Activated T-helper 1 cell treated with Interleukin-2 at 50 U/mL for 16 hours (primary cell): ENCODE measurements at regions not wholly inside any gene's neighbourhood (a gene's known extent, or its start where the extent isn't known, plus 50 kb on each side); places are given as distances from the start of the nearest gene placed in this dataset.

ENCODE experiments used
- DNase-seq: peaks from one replicate; pipeline ENCODE4 v3.0.0-alpha.2; 2020; ENCODE audit warnings: low read depth

DNA sequence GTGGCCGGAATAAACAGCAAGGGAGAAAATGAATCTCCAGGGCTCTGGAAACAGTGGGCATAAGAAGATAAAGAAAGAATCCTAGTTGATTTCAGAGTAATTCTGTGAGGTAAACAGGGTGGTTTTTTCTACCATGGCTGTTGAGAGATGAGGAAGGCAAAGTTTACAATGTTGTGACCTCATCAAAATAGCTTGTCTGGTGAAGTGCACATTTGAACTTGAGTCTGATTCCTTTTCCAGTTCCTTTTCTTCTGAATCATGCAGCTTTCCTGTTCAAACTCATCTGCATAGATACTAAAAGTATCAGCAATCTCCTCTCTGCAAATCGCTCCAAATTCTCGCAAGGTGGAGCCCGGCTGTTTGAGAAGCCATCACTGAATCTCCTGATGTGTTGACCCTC lies 161.7 kb downstream of the PLPP3 start:
- no peak for DNase-seq

DNA sequence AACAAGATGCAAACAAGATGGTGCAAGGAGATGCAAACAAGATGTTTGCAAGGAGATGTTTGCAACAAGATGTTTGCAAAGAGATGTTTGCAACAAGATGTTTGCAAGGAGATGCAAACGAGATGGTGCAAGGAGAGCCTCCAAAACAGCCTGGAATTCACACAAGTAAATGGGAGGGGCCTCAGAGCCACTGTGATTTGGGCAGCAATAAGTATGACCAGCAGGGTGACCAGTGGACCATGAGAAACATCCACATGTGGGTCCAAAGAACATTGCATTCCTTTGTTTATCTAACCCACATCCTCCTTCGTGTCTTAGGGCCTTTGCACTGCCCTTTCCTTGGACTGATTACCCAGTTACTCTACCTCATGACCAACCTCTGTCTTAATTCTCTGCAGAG lies 162.9 kb downstream of the PLPP3 start:
- no peak for DNase-seq

DNA sequence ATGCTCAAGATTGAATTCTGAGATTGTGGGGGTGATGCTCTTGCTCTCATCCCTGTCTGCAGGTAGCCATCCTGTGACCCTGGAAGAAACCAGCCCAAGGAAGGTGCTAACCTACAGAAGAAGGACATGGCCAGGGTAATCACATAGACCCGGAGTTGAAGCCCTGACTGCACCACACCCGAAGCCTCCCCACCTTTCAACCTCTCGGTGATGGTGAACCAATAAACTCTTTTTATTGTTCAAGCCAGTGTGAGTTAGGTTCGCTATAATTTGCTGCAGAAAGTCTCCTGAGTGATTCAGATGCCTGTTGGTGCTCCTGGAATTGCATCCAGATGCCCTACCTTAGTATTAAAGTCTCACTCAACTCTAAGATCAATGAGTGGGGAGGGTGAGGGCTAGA lies 163.6 kb downstream of the PLPP3 start:
- DNase-seq = no peak

DNA sequence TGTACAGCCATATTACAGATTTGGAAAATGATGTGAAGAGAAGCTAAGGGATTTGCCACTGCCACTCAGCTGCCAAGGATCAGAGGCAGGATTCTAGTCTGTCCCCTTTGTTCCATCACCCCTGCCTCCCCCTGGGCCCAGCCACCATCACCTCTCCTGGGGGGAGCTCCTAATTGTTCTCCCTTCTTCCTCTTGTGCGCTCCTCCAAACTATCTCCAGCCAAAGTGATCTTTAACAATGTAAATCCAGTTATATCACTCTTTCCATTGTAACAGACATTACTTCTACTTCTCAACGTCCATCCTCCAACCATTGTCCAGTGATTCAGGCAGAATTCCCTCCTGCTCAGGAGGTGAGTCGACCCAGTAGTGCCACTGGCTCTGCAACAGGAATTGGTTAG lies 164.1 kb downstream of the PLPP3 start:
- DNase-seq = no peak

DNA sequence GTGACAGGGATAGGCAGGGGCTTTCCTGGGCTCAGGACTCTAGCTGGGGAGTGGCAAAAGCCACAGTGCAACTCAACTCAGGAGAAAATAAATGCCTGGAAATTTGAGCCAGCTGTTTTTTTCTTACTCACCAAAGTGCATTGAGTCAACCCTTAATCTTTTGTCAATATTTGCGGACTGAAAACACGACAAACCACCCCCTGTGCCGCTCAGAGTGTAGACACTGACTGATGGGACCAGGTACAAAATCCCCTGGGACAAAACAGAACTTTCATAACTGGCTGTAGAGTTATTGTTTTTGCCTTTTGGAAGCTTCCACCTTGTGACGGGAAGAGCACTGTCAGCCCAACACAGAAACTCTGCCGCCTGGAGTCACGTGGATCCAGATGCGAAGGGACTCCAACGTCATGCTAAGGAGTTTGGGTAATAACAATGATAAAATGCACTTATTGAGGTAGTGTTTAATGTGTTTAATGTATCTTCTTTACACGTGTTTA lies 164.6 kb downstream of the PLPP3 start:
- DNase-seq = no peak

DNA sequence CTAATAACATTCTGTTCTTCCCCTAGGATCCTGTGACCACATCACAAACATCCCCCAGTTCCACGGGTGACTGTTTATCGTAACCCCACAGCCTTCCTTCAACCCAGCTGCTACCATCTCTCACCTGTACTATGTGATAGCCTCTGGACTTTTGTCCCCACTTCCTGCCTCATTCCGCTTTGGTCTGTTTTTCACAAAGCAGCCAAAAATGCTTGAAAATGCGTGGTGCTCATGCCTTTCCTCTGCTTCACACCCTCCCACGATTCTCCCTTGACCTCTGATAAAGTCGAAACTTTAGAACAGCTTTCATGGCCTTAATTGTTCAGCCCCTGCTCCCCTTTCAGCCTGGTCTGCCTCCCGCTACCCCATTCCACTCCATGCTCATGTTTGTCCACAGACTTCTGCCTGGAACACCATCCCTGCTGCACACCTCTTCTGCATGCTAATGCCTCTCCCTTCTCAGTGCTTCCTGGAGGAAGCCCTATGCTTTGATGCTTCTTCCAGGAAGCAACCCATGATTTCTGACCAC lies 165.6 kb downstream of the PLPP3 start:
- DNase-seq = no peak

DNA sequence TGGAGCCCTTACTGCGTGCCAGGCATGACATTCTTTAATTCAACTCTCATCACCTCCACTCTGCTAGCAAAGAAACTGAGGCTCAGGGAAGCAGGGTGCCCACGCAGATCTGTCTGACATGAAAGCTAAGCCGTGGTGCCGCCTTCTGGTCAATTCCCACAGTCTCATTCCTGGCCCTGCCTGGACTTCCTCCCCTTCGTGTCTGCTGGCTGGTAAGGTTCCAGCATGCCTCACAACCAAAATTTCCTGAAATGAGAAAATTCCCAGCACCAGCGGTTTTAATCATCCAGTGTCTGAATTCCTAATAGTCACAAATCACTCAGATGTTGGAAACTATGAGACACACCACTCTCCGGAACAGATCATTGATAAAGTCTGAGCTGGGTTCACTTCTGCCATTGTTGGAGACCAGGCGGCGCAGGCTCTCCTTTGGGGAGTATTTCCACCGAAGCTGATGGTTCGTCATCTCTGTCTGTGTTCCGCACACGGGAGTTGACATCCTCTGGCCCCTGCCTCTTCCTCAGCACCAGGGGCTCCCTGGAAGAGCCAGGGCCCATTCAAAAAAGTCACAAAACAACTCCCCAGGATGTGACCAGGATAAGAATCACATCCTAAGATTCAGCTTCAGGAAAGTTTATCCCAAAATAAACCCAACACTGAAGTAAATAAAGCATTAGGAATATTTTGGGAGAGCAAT lies 167.7 kb downstream of the PLPP3 start:
- DNase-seq = no peak

DNA sequence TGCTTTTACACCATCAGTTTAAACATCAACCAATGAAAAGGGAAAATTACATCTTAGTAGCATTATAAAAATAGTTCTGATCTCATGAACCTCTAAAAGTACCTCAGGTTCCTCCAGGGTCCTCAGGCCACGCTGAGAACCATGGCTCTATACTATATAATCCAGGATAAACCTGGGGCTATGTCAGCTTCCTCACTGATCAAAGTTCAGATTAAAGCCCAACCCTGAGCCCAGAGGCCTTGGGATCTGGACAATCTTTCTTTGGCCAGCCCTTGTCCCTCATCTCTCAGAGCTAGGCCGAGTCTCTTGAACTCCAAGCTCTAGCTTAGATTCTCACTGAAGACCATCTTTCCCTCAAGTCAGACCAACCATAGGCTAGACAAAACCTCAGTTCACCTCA lies 168.3 kb downstream of the PLPP3 start:
- no peak for DNase-seq

DNA sequence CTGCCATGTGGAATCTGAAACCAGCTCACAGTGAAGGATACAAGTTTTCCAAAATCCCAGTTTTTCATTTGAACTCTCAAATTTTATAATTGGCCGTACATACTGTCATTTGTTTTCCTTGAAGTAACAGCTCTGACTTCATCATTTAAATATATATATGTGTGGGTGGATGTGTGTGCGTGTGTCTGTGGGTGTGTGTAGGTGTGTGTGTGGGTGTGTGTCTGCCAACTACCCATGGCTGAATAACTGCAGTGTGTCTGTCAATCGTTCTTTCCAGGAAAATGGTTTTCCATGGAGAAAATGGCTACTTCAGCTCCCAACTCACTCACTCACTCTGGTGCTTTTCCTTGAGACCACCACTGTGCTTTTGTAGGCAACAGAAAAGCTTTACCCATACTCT lies 169.0 kb downstream of the PLPP3 start:
- no peak for DNase-seq

DNA sequence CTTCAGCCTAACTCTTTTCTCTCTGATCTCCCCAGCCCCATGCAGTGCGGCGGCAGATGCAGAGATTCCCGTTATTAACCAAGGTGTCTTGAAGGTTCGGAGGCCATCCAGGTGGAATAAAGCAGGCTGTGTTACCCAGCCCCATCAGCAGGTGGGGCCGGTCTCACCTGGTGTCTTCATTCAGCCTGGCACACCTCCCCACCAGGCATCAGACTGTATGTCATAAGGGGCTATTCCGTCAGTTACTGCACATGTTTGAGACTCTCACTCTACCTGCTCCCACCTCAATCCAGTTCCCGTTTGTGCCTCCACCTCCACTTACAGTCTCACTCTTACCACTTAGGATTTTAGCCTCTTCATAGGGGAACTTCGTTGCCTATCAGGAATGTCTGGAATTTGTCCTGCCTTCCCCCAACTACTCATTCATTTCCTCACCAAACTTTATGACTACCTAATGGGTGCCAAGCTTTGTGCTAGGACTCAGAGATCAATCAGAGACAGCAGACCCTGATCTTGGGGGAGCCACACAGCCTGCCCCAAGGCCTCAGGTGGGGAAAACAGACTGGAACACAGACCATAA lies 170.2 kb downstream of the PLPP3 start:
- DNase-seq = no peak

DNA sequence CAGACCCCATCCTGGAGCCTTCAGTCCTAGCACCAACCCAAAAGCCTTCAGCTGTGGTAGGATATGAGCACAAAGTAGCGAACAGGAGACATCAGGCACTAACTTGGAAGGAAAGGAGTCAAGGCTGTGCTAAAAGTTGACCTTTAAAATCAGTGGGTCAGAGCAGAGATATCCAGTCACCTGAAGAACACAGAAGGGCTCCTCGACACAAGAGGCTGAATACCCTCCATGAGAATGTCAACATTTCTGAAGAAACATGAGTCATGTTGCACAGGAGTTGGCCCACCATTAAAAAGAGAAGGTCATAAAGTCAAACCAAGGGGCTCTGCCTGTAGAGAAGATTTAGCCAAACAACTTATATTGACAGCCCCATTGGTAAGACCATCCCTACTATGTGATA lies 172.5 kb downstream of the PLPP3 start:
- no peak for DNase-seq

DNA sequence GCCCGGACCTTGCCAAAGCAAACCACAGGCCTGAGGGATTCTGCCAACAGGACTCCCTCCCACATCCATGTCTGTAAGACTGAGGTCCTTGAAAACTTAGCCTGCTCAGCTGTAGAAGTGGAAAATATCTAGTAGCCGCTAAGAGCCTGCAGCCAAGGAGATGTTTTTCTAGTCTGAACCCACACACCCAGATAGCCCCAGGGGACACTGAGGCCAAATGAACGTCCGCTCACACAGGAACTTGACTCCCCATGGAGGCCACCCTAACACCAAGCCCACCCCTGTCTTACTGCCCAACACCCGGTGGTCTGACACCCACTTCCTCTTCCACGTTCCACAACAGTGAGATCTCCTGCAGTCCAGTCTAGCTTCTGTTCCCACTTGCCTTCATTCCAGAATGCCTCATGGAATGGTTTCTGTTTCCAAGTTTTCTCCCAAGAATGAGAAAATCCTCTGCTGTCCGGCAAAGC lies 174.8 kb downstream of the PLPP3 start:
- no peak for DNase-seq

DNA sequence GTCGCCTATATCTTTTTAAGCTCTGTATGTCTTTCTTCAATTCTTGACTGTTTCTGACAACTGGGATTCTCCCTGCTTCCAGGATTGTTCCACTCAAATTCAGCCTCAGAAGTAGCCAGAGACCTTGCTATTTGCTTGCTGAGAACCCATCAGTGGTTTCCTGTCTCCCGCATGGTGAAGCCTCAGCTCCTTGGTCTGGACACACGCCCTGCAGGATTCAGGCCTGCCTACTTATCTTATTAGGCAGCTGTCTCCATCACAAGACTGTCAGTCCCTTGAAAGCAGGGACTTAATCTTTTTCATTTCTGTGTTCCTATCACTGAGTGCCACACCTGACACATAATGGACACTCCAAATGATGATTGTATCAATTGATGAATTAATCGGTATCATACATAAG lies 175.3 kb downstream of the PLPP3 start:
- DNase-seq = no peak

DNA sequence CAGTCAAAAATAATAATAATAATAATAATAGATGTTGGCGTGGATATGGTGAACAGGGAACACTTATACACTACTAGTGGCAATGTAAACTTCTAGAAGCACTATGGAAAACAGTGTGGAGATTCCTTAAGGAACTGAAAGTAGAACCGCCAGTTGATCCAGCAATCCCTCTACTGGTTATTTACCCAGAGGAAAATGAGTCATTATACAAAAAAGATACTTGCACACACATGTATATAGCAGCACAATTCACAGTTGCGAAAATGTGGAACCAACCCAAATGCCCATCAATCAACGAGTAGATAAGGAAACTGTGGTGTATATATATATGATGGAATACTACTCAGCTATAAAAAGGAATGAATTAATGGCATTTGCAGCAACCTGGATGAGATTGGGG lies 176.0 kb downstream of the PLPP3 start:
- no peak for DNase-seq

DNA sequence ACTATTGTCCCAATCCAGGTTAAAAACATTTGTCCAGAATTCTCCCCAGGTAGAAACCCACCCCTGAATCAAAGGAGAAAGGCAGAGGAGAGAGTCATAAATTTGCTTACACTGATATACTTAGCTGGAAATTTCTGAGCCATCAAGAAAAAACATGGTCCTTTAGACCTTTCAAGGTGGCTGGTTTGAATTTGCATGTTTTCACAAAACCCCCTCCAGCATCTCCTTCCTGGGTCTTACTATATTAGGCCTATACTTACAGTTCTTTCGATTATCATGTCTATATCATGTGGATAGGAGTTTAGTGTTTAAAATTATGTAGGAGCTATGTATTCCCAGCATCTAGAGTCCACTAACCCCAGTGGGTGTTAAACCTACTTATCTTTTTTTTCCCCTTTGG lies 178.2 kb downstream of the PLPP3 start:
- DNase-seq = no peak

DNA sequence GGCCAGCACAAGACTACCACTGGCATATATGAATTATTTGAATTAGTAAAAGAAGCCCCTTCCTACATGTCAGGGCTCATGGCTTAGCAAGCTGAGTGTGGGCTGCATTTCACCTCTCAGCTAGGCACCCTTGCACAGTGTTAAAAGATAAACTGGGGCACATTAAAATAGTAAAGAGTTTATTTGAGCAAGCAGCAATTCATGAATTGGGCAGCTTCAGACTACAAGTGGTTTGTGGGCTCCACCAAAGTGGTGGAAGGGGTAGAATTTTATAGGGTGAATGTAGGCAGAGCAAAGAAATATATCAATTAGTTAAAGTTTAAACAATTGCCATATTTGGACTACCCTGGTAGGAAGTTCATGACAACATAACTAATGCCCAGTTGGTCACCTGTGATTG lies 178.8 kb downstream of the PLPP3 start:
- no peak for DNase-seq

DNA sequence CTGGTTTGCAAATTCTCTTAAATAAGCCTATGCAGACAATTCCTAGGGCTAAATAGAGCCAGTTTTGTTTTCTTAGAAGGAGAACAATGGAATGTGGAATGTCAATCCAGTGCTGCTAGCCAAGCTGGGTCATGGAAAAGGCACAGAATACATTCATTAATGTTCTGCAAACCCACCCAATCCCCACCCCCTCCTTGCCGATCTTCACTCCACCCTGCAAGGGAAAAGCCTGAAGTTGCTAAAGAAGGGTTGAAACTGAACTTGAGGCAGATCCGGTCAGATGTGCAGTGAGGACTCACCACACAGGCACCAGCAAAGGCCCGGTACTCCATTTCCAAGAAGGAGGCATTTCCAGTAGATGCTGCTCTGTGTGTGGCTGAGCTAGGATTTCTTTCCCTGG lies 179.6 kb downstream of the PLPP3 start:
- no peak for DNase-seq

DNA sequence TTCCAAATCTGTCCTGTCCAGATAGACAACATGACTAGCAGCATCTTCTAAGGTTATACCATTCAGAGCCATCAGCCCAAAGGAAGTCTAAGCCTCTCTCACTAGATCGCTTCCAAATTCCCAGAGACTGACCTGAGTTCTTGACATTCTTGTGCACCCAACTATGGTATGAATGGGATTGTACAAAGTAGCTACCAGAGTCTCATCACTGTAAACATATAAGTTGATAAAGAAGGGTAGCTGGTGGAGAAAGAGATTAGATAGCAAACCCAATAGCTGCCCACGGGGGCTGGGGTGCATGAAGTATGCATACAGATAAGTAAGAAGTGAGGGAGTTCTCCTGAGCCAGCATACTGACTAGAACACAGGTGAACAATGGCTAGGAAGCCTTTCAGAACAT lies 180.0 kb downstream of the PLPP3 start:
- DNase-seq = no peak

DNA sequence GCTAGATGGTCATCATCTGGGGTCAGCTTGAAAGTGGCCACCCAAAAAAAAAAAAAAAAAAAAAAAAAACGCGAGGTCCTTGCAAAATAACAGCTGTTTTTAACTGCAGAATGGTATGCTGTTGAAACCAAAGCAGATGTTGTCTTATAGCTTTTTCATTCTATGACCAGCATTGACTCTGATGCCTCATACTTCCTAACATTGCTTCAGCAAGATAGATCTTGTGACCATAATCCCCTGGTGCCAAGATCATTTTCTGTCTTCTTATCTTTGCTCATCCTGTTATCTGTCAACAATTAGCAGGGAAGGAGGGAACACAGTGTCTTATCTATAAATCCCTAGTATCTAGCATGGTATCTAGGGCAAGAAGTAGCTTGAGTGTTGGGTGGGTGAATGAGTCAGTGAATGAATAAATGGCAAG lies 181.5 kb downstream of the PLPP3 start:
- DNase-seq = no peak

DNA sequence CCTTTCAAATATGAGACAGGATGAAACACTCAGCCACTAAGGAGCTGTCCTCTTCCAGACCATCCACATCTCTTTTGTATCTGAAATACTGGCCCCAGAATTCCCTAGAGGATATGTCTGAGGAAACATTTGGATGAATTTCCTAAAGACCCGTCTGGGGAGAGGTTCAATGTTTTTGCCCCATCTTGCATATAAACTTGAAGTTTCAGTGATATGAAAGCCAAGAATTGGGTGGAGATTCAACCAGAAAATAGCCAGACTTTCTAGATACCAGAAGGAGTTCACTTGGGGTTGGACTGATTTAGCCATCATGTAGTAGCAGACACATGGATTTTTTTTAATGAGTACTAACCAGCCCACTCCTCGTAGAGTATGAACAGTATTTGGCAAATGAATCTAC lies 182.0 kb downstream of the PLPP3 start:
- no peak for DNase-seq

DNA sequence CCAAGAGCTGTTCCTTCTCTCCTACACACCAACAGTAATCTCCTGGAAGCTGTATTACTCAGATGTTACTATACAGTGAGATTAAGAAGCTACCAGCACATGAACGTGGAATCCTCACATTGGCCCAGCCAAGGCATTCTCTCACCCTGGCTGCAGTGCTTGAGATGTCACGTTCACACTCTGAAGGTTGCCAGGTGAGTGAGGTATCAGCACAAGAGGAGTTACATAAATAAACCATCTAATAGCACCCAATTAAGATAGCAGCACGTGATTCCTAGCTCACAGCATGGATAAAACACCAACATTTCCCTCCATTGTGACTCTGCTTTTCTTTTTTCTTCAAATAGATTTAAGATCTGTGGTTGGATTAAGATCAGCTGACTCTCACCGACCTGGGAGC lies 182.8 kb downstream of the PLPP3 start:
- no peak for DNase-seq

DNA sequence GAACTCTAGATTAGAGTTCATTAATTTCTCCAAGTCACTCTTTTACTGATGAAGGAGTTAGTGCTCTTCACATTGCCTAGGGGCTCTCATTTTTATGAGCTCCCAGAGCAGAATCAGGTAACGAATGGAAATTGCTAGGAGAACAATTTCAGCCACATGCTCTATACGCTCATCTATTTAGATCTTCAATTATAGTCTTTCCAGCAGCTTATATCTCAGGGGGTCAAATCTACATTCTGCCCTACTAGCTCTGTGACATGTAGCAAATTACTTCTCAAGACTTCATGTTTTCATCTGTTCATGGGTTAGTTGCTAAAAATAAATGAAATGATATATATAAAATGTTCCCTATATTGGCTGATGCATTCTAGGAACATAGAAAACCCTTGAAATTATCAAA lies 183.6 kb downstream of the PLPP3 start:
- no peak for DNase-seq

DNA sequence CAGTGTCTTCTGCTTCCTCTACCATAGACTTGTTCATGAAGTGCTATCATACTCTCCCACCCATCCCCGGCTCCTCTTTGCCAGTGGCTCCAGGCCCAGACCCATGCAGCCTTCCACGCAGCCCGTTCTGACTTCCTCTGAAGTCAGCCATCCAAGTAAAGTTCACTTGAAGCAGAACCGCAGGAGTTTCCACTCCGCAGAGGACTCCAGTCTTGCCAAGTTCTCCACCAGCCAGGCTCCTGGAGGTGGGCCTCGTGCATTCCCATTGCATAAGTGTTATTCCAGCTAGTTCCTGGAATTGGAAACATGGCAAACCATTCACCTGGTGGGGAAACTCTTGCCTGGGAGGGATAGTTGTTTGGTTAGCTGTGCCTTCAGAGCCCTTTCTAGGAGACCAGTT lies 185.1 kb downstream of the PLPP3 start:
- no peak for DNase-seq
